Esophagus squamous epithelium (tissue), 4 donors: ENCODE measurements at regions not wholly inside any gene's neighbourhood (a gene's known extent, or its start where the extent isn't known, plus 50 kb on each side); places are given as distances from the start of the nearest gene placed in this dataset.

Experiments
- CTCF ChIP-seq, 6 experiments: fragments of 450-650 bp in 4 of 6; fragments of 200-600 bp in 2 of 6; sonication (generic) in 2 of 6; IDR thresholded peaks; one replicate each; pipeline ENCODE4 v1.5.1; 2016 to 2019; ENCODE audit warnings: antibody characterized with exemption in 6 of 6, mild to moderate bottlenecking in 4 of 6, moderate library complexity in 4 of 6
- POLR2A ChIP-seq, 4 donors: fragments of 450-650 bp; IDR thresholded peaks; one replicate each; pipeline ENCODE4 v1.6.1; 2017; ENCODE audit warnings: antibody characterized with exemption in 4 of 4, mild to moderate bottlenecking in 4 of 4, moderate library complexity in 3 of 4

- TF ChIP-seq CTCF (IDR thresholded peaks at IDR 0.05) (peak in 5 of 6 experiments; percentile 34 to 71 (median 48)), POLR2A (IDR thresholded peaks at IDR 0.05) (no peak)
Observed at GRCh38 chr2:67476809-67477790, 80.0 kb downstream of the ETAA1 start.
